Liver (tissue), 7 donors: ENCODE measurements at regions not wholly inside any gene's neighbourhood (a gene's known extent, or its start where the extent isn't known, plus 50 kb on each side); places are given as distances from the start of the nearest gene placed in this dataset.

ENCODE experiments used
- DNase-seq: peaks from one replicate; pipeline ENCODE4 v3.0.0-alpha.2; 2017; ENCODE audit warnings: low spot score
- H3K27ac ChIP-seq, 2 donors: one replicate each; pipeline ENCODE4 v1.7.0; 2013; ENCODE audit warnings: inconsistent platforms in 2 of 2, low read length in 2 of 2, control low read depth in 1 of 2, low read depth in 1 of 2, mild to moderate bottlenecking in 1 of 2
- H3K27me3 ChIP-seq, 4 donors: one replicate each; pipeline versions ENCODE4 v1.6.1 to v1.7.0; 2013; ENCODE audit warnings: low read length in 3 of 4, inconsistent platforms in 1 of 4, mild to moderate bottlenecking in 1 of 4, moderate library complexity in 1 of 4; ENCODE audit not compliant: control insufficient read depth in 4 of 4, insufficient read depth in 4 of 4
- H3K36me3 ChIP-seq, 4 donors: one replicate each; pipeline versions ENCODE4 v1.6.1 to v1.7.0; 2013; ENCODE audit warnings: low read length in 3 of 4, mild to moderate bottlenecking in 3 of 4, low read depth in 1 of 4, moderate library complexity in 1 of 4; ENCODE audit not compliant: control insufficient read depth in 4 of 4, insufficient read depth in 3 of 4
- H3K4me1 ChIP-seq, 4 donors: one replicate each; pipeline versions ENCODE4 v1.6.1 to v1.7.0; 2013; ENCODE audit warnings: low read length in 3 of 4, mild to moderate bottlenecking in 3 of 4, moderate library complexity in 1 of 4; ENCODE audit not compliant: control insufficient read depth in 4 of 4, insufficient read depth in 4 of 4
- H3K4me3 ChIP-seq, 3 donors: one replicate each; pipeline versions ENCODE4 v1.6.1 to v1.7.0; 2013; ENCODE audit warnings: low read length in 3 of 3, control low read depth in 1 of 3, low read depth in 1 of 3, mild to moderate bottlenecking in 1 of 3
- H3K9ac ChIP-seq, 2 donors: one replicate each; pipeline ENCODE4 v1.7.0; 2013; ENCODE audit warnings: low read length in 2 of 2, mild to moderate bottlenecking in 2 of 2, moderate library complexity in 2 of 2, control low read depth in 1 of 2, low read depth in 1 of 2
- H3K9me3 ChIP-seq, 4 donors: one replicate each; pipeline versions ENCODE4 v1.6.1 to v1.7.0; 2013; ENCODE audit warnings: low read length in 3 of 4; ENCODE audit not compliant: control insufficient read depth in 4 of 4
- EGR1 ChIP-seq, 2 donors: IDR thresholded peaks; 2 replicates each; pipeline ENCODE4 v1.6.1; 2016 to 2018; ENCODE audit warnings: antibody characterized with exemption in 2 of 2, low read depth in 2 of 2
- FOXA2 ChIP-seq: IDR thresholded peaks from 2 replicates; pipeline ENCODE4 v1.6.1; 2016; ENCODE audit warnings: antibody characterized with exemption
- GABPA ChIP-seq, 2 donors: IDR thresholded peaks in 1 of 2; conservative IDR thresholded peaks in 1 of 2; 2 replicates each; pipeline ENCODE4 v1.6.1; 2016; ENCODE audit warnings: antibody characterized with exemption in 2 of 2, mild to moderate bottlenecking in 1 of 2, moderate library complexity in 1 of 2
- HNF4A ChIP-seq, 2 donors: conservative IDR thresholded peaks; 2 replicates each; pipeline ENCODE4 v1.6.1; 2016; ENCODE audit warnings: antibody characterized with exemption in 2 of 2, mild to moderate bottlenecking in 2 of 2
- NR2F2 ChIP-seq: IDR thresholded peaks from 2 replicates; pipeline ENCODE4 v1.6.1; 2016; ENCODE audit warnings: antibody characterized with exemption
- RAD21 ChIP-seq, 2 donors: IDR thresholded peaks; 2 replicates each; pipeline ENCODE4 v1.6.1; 2016; ENCODE audit warnings: antibody characterized with exemption in 2 of 2, mild to moderate bottlenecking in 2 of 2
- SP1 ChIP-seq: IDR thresholded peaks from 2 replicates; pipeline ENCODE4 v1.6.1; 2018; ENCODE audit warnings: antibody characterized with exemption, mild to moderate bottlenecking
- TAF1 ChIP-seq: conservative IDR thresholded peaks from 2 replicates; pipeline ENCODE4 v1.6.1; 2016; ENCODE audit warnings: antibody characterized with exemption, mild to moderate bottlenecking
- WGBS: extraction: QIAGEN DNeasy Blood & Tissue Kit; methylation state at CpG from one replicate; pipeline ENCODE4 v1.1.7; 2013; 5-methylcytosine and 5-hydroxymethylcytosine counted together
- TF ChIP-seq, protein P1 (sequence below): IDR thresholded peaks from 2 replicates; pipeline ENCODE4 v1.6.1; 2016; ENCODE audit warnings: antibody characterized with exemption
- TF ChIP-seq, protein P2 (sequence below): IDR thresholded peaks from 2 replicates; pipeline ENCODE4 v1.6.1; 2016; ENCODE audit warnings: antibody characterized with exemption, mild to moderate bottlenecking
- donor health status: healthy.
- donor health status: healthy.
- donor health status: healthy.
- donor health status: healthy.

DNA sequence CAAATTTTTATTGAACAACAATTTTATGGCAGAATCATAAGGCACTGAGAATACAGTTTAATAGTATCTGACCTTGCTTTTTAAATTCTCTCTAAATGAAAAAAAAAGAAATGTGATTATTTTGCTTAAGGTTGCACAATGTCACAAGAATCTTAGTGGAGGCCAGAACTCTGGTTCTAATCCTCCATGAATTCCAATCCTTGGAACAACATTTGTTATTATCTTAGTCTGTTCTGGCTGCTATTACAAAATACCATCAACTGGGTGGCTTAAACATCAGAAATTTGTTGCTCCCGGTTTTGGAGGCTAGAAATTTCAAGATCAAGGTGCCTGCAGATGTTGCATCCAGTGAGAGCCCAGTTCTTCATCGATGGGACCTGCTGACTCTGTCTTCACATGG, 158.2 kb upstream of the POM121L12 start:
- H3K4me1 ChIP-seq = no peaks in the 10 kb centered on the region
- H3K36me3 ChIP-seq = no peaks in the 10 kb centered on the region
- 52% methylated on average over 2 of the region's 2 CpGs for WGBS
- no peaks in the 10 kb centered on the region for H3K9me3 ChIP-seq
- no peak for DNase-seq
- no peak overlapping the region for H3K27ac ChIP-seq
- H3K4me3 ChIP-seq = no peak overlapping the region
- TF ChIP-seq FOXA2 = no peak
- no peaks in the 10 kb centered on the region for H3K27me3 ChIP-seq
- no peak overlapping the region for H3K9ac ChIP-seq

DNA sequence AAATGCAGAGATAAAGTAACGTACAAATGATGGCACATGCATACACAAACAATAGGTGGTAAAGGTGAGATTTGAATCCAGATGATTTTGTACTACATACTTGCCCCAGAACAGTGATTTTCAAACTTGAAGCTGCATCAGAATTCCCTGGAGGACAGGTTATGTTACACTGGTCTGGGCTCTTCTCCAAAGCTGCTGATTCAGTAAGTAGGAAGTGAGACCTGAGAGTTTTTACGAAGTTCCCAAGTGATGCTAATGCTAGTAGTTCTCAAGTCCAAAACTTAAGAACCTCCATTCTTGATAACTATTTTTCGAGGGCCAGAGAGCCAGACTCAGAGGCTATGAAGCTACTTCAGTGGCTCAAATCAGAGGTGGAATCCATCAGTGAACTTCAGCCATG, 159.0 kb upstream of the POM121L12 start:
- TF ChIP-seq, protein P1, sequence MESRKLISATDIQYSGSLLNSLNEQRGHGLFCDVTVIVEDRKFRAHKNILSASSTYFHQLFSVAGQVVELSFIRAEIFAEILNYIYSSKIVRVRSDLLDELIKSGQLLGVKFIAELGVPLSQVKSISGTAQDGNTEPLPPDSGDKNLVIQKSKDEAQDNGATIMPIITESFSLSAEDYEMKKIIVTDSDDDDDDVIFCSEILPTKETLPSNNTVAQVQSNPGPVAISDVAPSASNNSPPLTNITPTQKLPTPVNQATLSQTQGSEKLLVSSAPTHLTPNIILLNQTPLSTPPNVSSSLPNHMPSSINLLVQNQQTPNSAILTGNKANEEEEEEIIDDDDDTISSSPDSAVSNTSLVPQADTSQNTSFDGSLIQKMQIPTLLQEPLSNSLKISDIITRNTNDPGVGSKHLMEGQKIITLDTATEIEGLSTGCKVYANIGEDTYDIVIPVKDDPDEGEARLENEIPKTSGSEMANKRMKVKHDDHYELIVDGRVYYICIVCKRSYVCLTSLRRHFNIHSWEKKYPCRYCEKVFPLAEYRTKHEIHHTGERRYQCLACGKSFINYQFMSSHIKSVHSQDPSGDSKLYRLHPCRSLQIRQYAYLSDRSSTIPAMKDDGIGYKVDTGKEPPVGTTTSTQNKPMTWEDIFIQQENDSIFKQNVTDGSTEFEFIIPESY = no peak
- TF ChIP-seq NR2F2 (no peak), TAF1 (no peak), GABPA (IDR thresholded peaks at IDR 0.05 in 1 of 2, conservative IDR thresholded peaks at IDR 0.05 in 1 of 2) (no peak)
- Histone ChIP-seq H3K27me3 (no peaks in the 10 kb centered on the region), H3K4me3 (no peak overlapping the region), H3K9me3 (no peaks in the 10 kb centered on the region), H3K9ac (no peak overlapping the region), H3K27ac (no peak overlapping the region), H3K4me1 (no peaks in the 10 kb centered on the region), H3K36me3 (no peaks in the 10 kb centered on the region)
- DNase-seq = no peak
- 60% methylated on average over 3 of the region's 3 CpGs for WGBS

DNA sequence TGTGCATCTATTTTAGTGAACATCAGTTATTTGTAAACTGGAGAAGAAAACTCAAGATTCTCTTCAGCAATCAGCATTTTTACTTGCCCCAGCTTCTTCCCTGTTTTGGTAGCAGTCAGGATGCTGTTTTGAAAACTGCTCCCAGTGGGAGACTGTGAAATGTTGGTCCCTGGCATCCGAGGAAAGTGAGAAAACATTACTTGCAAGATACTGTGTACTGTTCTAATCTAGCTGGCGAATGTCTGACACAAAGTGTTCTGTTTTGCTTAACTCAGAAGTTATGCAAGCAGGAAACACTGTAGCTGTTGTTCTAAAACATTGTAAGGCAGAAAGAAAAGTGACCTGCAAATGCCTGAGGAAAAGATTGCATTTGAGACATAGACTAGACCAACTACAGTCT, 171.8 kb upstream of the POM121L12 start:
- Histone ChIP-seq H3K9ac (no peak overlapping the region), H3K36me3 (no peaks in the 10 kb centered on the region), H3K9me3 (peaks cover 1 to 8% (median 5%) of the 10 kb centered on the region in 4 donors), H3K27ac (no peak overlapping the region), H3K4me1 (no peaks in the 10 kb centered on the region), H3K4me3 (no peak overlapping the region), H3K27me3 (no peaks in the 10 kb centered on the region)
- WGBS = 34% methylated on average over 2 of the region's 2 CpGs
- no peak for TF ChIP-seq TAF1
- no peak for TF ChIP-seq GABPA (IDR thresholded peaks at IDR 0.05 in 1 of 2, conservative IDR thresholded peaks at IDR 0.05 in 1 of 2)
- TF ChIP-seq, protein P2, sequence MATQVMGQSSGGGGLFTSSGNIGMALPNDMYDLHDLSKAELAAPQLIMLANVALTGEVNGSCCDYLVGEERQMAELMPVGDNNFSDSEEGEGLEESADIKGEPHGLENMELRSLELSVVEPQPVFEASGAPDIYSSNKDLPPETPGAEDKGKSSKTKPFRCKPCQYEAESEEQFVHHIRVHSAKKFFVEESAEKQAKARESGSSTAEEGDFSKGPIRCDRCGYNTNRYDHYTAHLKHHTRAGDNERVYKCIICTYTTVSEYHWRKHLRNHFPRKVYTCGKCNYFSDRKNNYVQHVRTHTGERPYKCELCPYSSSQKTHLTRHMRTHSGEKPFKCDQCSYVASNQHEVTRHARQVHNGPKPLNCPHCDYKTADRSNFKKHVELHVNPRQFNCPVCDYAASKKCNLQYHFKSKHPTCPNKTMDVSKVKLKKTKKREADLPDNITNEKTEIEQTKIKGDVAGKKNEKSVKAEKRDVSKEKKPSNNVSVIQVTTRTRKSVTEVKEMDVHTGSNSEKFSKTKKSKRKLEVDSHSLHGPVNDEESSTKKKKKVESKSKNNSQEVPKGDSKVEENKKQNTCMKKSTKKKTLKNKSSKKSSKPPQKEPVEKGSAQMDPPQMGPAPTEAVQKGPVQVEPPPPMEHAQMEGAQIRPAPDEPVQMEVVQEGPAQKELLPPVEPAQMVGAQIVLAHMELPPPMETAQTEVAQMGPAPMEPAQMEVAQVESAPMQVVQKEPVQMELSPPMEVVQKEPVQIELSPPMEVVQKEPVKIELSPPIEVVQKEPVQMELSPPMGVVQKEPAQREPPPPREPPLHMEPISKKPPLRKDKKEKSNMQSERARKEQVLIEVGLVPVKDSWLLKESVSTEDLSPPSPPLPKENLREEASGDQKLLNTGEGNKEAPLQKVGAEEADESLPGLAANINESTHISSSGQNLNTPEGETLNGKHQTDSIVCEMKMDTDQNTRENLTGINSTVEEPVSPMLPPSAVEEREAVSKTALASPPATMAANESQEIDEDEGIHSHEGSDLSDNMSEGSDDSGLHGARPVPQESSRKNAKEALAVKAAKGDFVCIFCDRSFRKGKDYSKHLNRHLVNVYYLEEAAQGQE = no peak
- no peak for TF ChIP-seq FOXA2
- no peak for DNase-seq

DNA sequence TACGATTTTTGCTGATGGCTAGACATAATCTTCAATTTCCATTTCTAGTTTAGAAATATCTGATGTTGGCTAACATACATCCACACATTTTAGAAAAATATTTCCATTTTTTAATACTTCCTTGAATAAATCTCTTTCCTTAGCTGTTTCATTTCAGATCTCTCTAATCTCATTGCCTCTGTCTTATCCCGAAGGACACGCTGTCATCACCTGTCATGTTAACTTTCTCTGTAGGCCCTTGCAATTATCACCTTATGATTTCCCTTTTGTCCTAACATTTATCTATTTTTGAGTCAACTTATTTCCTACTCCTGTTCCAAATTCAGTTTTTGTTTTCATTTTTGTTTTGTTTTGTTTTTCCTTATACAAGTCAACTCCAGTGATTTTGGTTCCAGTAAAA, 173.1 kb upstream of the POM121L12 start:
- 81% methylated on average over 3 of the region's 3 CpGs for WGBS
- no peak for DNase-seq
- no peak for TF ChIP-seq SP1
- no peak for TF ChIP-seq EGR1 (IDR thresholded peaks at IDR 0.05; ENCODE audit: low read depth in 2 of 2)
- no peak for TF ChIP-seq RAD21 (IDR thresholded peaks at IDR 0.05)
- no peak for TF ChIP-seq HNF4A (conservative IDR thresholded peaks at IDR 0.05)
- Histone ChIP-seq H3K9ac (no peak overlapping the region), H3K9me3 (peaks cover 1 to 8% (median 5%) of the 10 kb centered on the region in 4 donors), H3K4me1 (no peaks in the 10 kb centered on the region), H3K4me3 (no peak overlapping the region), H3K27ac (no peak overlapping the region), H3K27me3 (no peaks in the 10 kb centered on the region), H3K36me3 (no peaks in the 10 kb centered on the region)
